GM12878 (cell line): ENCODE measurements at regions not wholly inside any gene's neighbourhood (a gene's known extent, or its start where the extent isn't known, plus 50 kb on each side); places are given as distances from the start of the nearest gene placed in this dataset. TPM values are rescaled to one million over a fixed set of nuclear protein-coding genes. Genes with fewer than 3 reads are reported as not detected.

Experiments
- ATAC-seq: fragments of 200-7000 bp; cut with Tn5 transposase; 3 replicates; pipeline ENCODE4 v1.9.1; 2020; ENCODE audit warnings: mild to moderate bottlenecking, moderate library complexity
- BruUV-seq: library from RNA; stranded (reverse); fragments of 400-500 nt; replicated peaks from 2 replicates; lab custom pipeline; 2021; lab: Mats Ljungman, UMichigan
- CTCF ChIA-PET: fragments of 300-600 bp; sonication (Branson Sonifier 250); formaldehyde crosslinking; extraction: SDS; loops from one replicate; lab custom pipeline; 2021; ENCODE audit warnings: inconsistent platforms; lab: Yijun Ruan, JAX
- POLR2A ChIA-PET: fragments of 350-600 bp; formaldehyde crosslinking; extraction: SDS; loops from one replicate; lab custom pipeline; 2021; ENCODE audit warnings: inconsistent platforms; lab: Charles Lee
- RAD21 ChIA-PET: fragments of 300-600 bp; sonication (Branson Sonifier 250); formaldehyde crosslinking; loops from one replicate; lab custom pipeline; 2023; ENCODE audit warnings: antibody characterized with exemption; ENCODE audit not compliant: unreplicated experiment; lab: Charles Lee
- SMC1A ChIA-PET: fragments of 300-600 bp; sonication (Branson Sonifier 250); formaldehyde crosslinking; loops from one replicate; lab custom pipeline; 2023; ENCODE audit not compliant: unreplicated experiment, uncharacterized antibody; lab: Charles Lee
- DNase-seq: peaks from one replicate; pipeline ENCODE4 v3.0.0-alpha.2; 2011; ENCODE audit warnings: low read depth, low spot score
- FAIRE-seq: peaks from 3 replicates; lab custom pipeline; 2011; peaks lifted over from hg19 to GRCh38; lab: Jason Lieb, UNC
- H2AFZ ChIP-seq: 2 replicates; pipeline ENCODE4 v1.6.0; 2011; ENCODE audit warnings: low read depth, low read length, control low read depth; ENCODE audit not compliant: control insufficient read depth
- H3K27ac ChIP-seq: 2 replicates; pipeline ENCODE4 v1.5.1; 2011; ENCODE audit warnings: control low read depth; ENCODE audit not compliant: control insufficient read depth, insufficient read depth
- H3K27me3 ChIP-seq, 2 experiments: replicated peaks in 1 of 2; 2 replicates each; pipeline versions ENCODE4 v1.6.0 to v1.6.1; 2011; ENCODE audit warnings: low read length in 1 of 2; ENCODE audit not compliant: control insufficient read depth in 2 of 2, insufficient read depth in 2 of 2
- H3K36me3 ChIP-seq, 2 experiments: 2 replicates each; pipeline ENCODE4 v1.5.1; 2011; ENCODE audit warnings: low read length in 1 of 2; ENCODE audit not compliant: control insufficient read depth in 2 of 2, insufficient read depth in 2 of 2
- H3K4me1 ChIP-seq: 2 replicates; pipeline ENCODE4 v1.6.1; 2011; ENCODE audit warnings: mild to moderate bottlenecking, low read length, moderate library complexity, mixed read lengths; ENCODE audit not compliant: control insufficient read depth, insufficient read depth
- H3K4me2 ChIP-seq: 2 replicates; pipeline ENCODE4 v1.6.0; 2011; ENCODE audit warnings: control low read depth; ENCODE audit not compliant: control insufficient read depth, insufficient read depth
- H3K4me3 ChIP-seq: fragments of 200-600 bp; sonication (generic); 2 replicates; pipeline ENCODE4 v1.5.1; 2016
- H3K79me2 ChIP-seq: 2 replicates; pipeline ENCODE4 v1.6.0; 2011; ENCODE audit warnings: low read length; ENCODE audit not compliant: control insufficient read depth, insufficient read depth
- H3K9ac ChIP-seq: 2 replicates; pipeline ENCODE4 v1.8.0; 2011; ENCODE audit warnings: low read length, control low read depth, mixed read lengths; ENCODE audit not compliant: control insufficient read depth, insufficient read depth
- H3K9me3 ChIP-seq: replicated peaks from 3 replicates; pipeline ENCODE4 v1.5.1; 2011; ENCODE audit warnings: mild to moderate bottlenecking, low read length; ENCODE audit not compliant: control insufficient read depth, insufficient read depth
- H4K20me1 ChIP-seq: 2 replicates; pipeline ENCODE4 v1.6.0; 2011; ENCODE audit not compliant: control insufficient read depth, insufficient read depth
- ATF2 ChIP-seq: IDR thresholded peaks from 2 replicates; pipeline ENCODE4 v1.6.1; 2012; ENCODE audit warnings: low read length, inconsistent platforms
- E4F1 ChIP-seq: fragments of 450-650 bp; IDR thresholded peaks from 2 replicates; pipeline ENCODE4 v1.6.1; 2018; ENCODE audit warnings: borderline replicate concordance, mild to moderate bottlenecking; ENCODE audit not compliant: partially characterized antibody
- SRF ChIP-seq, 2 experiments: IDR thresholded peaks; 2 replicates each; pipeline ENCODE4 v1.6.1; 2011; ENCODE audit warnings: low read depth in 2 of 2, low read length in 2 of 2, mild to moderate bottlenecking in 1 of 2, moderate library complexity in 1 of 2
- WGBS: methylation state at CpG from one replicate; pipeline ENCODE4 v1.1.6; 2016; ENCODE audit warnings: low lambda C conversion rate; ENCODE audit not compliant: insufficient replicate concordance, insufficient coverage; ENCODE audit errors: missing lambda C conversion rate; 5-methylcytosine and 5-hydroxymethylcytosine counted together
- in situ Hi-C: fragments of 300-500 bp; cut with MboI; formaldehyde crosslinking; loops from 9 replicates; pipeline ENCODE4 v1.14.3; 2018; ENCODE audit warnings: mixed read lengths
- intact Hi-C: fragments of 100-400 bp; cut with micrococcal nuclease; formaldehyde crosslinking; loops from one replicate; pipeline ENCODE4 v1.14.2; 2022; ENCODE audit not compliant: unreplicated experiment
- small RNA-seq: library from RNA; depleted of rRNA; stranded (forward); fragments of <200 nt; gene quantifications from one replicate; pipeline ENCODE3, GENCODE V24; 2014
- TF ChIP-seq, protein P1 (sequence below): fragments of 450-650 bp; IDR thresholded peaks from 2 replicates; pipeline ENCODE4 v1.6.1; 2017; ENCODE audit warnings: mild to moderate bottlenecking, moderate library complexity

GRCh38 chr6:159324596-159324995 lies 155.4 kb downstream of the FNDC1 start:
- CTCF ChIA-PET: interaction anchor here (1.5 kb wide), 1 partner anchor 22 kb away, joined by 3 read pairs; no protein-coding TSS in a partner anchor

More at GRCh38 chr6:159324596-159324995, 155.4 kb downstream of the FNDC1 start:
- SMC1A ChIA-PET: no interaction called here
- no peak overlapping the region for H3K27ac ChIP-seq
- TF ChIP-seq, protein P1, sequence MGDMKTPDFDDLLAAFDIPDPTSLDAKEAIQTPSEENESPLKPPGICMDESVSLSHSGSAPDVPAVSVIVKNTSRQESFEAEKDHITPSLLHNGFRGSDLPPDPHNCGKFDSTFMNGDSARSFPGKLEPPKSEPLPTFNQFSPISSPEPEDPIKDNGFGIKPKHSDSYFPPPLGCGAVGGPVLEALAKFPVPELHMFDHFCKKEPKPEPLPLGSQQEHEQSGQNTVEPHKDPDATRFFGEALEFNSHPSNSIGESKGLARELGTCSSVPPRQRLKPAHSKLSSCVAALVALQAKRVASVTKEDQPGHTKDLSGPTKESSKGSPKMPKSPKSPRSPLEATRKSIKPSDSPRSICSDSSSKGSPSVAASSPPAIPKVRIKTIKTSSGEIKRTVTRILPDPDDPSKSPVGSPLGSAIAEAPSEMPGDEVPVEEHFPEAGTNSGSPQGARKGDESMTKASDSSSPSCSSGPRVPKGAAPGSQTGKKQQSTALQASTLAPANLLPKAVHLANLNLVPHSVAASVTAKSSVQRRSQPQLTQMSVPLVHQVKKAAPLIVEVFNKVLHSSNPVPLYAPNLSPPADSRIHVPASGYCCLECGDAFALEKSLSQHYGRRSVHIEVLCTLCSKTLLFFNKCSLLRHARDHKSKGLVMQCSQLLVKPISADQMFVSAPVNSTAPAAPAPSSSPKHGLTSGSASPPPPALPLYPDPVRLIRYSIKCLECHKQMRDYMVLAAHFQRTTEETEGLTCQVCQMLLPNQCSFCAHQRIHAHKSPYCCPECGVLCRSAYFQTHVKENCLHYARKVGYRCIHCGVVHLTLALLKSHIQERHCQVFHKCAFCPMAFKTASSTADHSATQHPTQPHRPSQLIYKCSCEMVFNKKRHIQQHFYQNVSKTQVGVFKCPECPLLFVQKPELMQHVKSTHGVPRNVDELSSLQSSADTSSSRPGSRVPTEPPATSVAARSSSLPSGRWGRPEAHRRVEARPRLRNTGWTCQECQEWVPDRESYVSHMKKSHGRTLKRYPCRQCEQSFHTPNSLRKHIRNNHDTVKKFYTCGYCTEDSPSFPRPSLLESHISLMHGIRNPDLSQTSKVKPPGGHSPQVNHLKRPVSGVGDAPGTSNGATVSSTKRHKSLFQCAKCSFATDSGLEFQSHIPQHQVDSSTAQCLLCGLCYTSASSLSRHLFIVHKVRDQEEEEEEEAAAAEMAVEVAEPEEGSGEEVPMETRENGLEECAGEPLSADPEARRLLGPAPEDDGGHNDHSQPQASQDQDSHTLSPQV: no peak
- TF ChIP-seq ATF2 (no peak), SRF (IDR thresholded peaks at IDR 0.05; ENCODE audit: low read depth in 2 of 2, low read length in 2 of 2) (peak; percentile 53 to 54; a peak in 3 of 4 replicates), E4F1 (no peak)
- no peaks in the 10 kb centered on the region for H3K9me3 ChIP-seq
- no peaks in the 10 kb centered on the region for H3K79me2 ChIP-seq
- no peaks in the 10 kb centered on the region for H3K36me3 ChIP-seq
- H3K4me1 ChIP-seq: no peaks in the 10 kb centered on the region
- WGBS: 54% methylated on average over 2 of the region's 2 CpGs
- H4K20me1 ChIP-seq: no peaks in the 10 kb centered on the region
- DNase-seq (no peak), ATAC-seq (no peak), FAIRE-seq (no peak)
- RAD21 ChIA-PET: no interaction called here
- H3K4me2 ChIP-seq: no peak overlapping the region
- H3K9ac ChIP-seq: no peak overlapping the region
- no peak overlapping the region for H2AFZ ChIP-seq
- POLR2A ChIA-PET: no interaction called here
- BruUV-seq: no TSS peak
- no peak overlapping the region for H3K4me3 ChIP-seq
- intact Hi-C loops (no loop called here), in situ Hi-C loops (no loop called here)
- H3K27me3 ChIP-seq: no peaks in the 10 kb centered on the region; a peak in 2 of 4 replicates

Small RNAs in the stretch of these regions (small RNA-seq; reads per million reads assigned to genes)
- not detected for gene AL078604.3
